GM10248 (cell line): ENCODE measurements at regions not wholly inside any gene's neighbourhood (a gene's known extent, or its start where the extent isn't known, plus 50 kb on each side); places are given as distances from the start of the nearest gene placed in this dataset.
"Not testable (repeated sequence)": the region's sequence is repeated elsewhere in the genome, so short reads cannot be mapped to it uniquely, and the experiment has no call there.

Experiments used
- CTCF ChIA-PET: fragments of 300-600 bp; sonication (Branson Sonifier 250); formaldehyde crosslinking; extraction: SDS; loops from one replicate; lab custom pipeline; 2021; ENCODE audit warnings: antibody characterized with exemption; lab: Yijun Ruan, JAX
- POLR2A ChIA-PET: fragments of 350-650 bp; sonication (Branson Sonifier 250); formaldehyde crosslinking; extraction: SDS; loops from one replicate; lab custom pipeline; 2020; ENCODE audit warnings: antibody characterized with exemption; lab: Yijun Ruan, JAX
- DNase-seq: peaks from one replicate; pipeline ENCODE4 v3.0.0; 2012; ENCODE audit errors: extremely low spot score
- CTCF ChIP-seq: IDR thresholded peaks from 2 replicates; pipeline ENCODE4 v1.5.1; 2012; ENCODE audit warnings: mild to moderate bottlenecking, low read depth; ENCODE audit errors: extremely low read depth, missing control alignments, control extremely low read depth

- no peak for DNase-seq
- CTCF ChIA-PET, result no interaction called here
- TF ChIP-seq CTCF, result no peak
- POLR2A ChIA-PET, result no interaction called here
Measured at GRCh38 chr4:120211408-120212015, 144.9 kb upstream of the MAD2L1 start.

- DNase-seq, result no peak
- CTCF ChIA-PET, result interaction anchor here (1.2 kb wide), 1 partner anchor 11 kb away, joined by 3 read pairs; no protein-coding TSS in a partner anchor
- no peak for TF ChIP-seq CTCF
- POLR2A ChIA-PET, result no interaction called here
Measured at GRCh38 chr4:120209706-120210105, 143.1 kb upstream of the MAD2L1 start.

- no peak for DNase-seq
- TF ChIP-seq CTCF, result no peak
- POLR2A ChIA-PET, result no interaction called here
- CTCF ChIA-PET, result interaction anchor here (1.4 kb wide), 1 partner anchor 19 kb away, joined by 4 read pairs; no protein-coding TSS in a partner anchor
Measured at GRCh38 chr4:120207021-120207420, 140.4 kb upstream of the MAD2L1 start.

- no peak for DNase-seq
- ChIA-PET POLR2A (no interaction called here), CTCF (no interaction called here)
- TF ChIP-seq CTCF, result no peak
Measured at GRCh38 chr4:120202222-120202621, 135.6 kb upstream of the MAD2L1 start.

- DNase-seq, CTCF ChIA-PET, POLR2A ChIA-PET: not testable (repeated sequence)
Measured at GRCh38 chr4:120200573-120201110, 134.0 kb upstream of the MAD2L1 start.

GRCh38 chr4:120198411-120198810 is 131.8 kb upstream of the MAD2L1 start:
- TF ChIP-seq CTCF, result no peak
- CTCF ChIA-PET, result no interaction called here
- POLR2A ChIA-PET, result no interaction called here

GRCh38 chr4:120177603-120178002 is 111.0 kb upstream of the MAD2L1 start:
- TF ChIP-seq CTCF, result no peak
- ChIA-PET POLR2A (no interaction called here), CTCF (no interaction called here)
- DNase-seq, result no peak

More at GRCh38 chr4:120198411-120198810, 131.8 kb upstream of the MAD2L1 start:
- DNase-seq, result no peak
